CD14-positive monocyte (primary cell): ENCODE measurements at regions not wholly inside any gene's neighbourhood (a gene's known extent, or its start where the extent isn't known, plus 50 kb on each side); places are given as distances from the start of the nearest gene placed in this dataset.

Source experiments
- DNase-seq, 3 donors: peaks; one replicate each; pipeline ENCODE4 v3.0.0-alpha.2; 2011 to 2022
- H2AFZ ChIP-seq: 2 replicates; pipeline ENCODE4 v1.6.0; 2012; ENCODE audit warnings: mild to moderate bottlenecking, low read depth, low read length, inconsistent platforms; ENCODE audit not compliant: insufficient read depth, poor library complexity, severe bottlenecking
- H3K27ac ChIP-seq, 2 donors: 1 replicate in 1 of 2; 2 replicates in 1 of 2; pipeline ENCODE4 v1.5.1; 2012 to 2013; ENCODE audit warnings: low read length in 2 of 2, control low read depth in 1 of 2, inconsistent platforms in 1 of 2, low read depth in 1 of 2, mild to moderate bottlenecking in 1 of 2
- H3K27me3 ChIP-seq, 2 donors: one replicate each; pipeline versions ENCODE4 v1.6.0 to v1.6.1; 2011 to 2013; ENCODE audit warnings: low read length in 2 of 2; ENCODE audit not compliant: control insufficient read depth in 2 of 2, insufficient read depth in 2 of 2
- H3K36me3 ChIP-seq, 2 donors: replicated peaks in 1 of 2; 1 replicate in 1 of 2; 2 replicates in 1 of 2; pipeline versions ENCODE4 v1.5.1 to v1.6.1; 2012 to 2013; ENCODE audit warnings: low read length in 2 of 2, control low read depth in 1 of 2, inconsistent platforms in 1 of 2, mild to moderate bottlenecking in 1 of 2; ENCODE audit not compliant: insufficient read depth in 2 of 2, control insufficient read depth in 1 of 2
- H3K4me1 ChIP-seq, 2 donors: 1 replicate in 1 of 2; 2 replicates in 1 of 2; pipeline versions ENCODE4 v1.5.1 to v1.6.1; 2012 to 2013; ENCODE audit warnings: low read length in 2 of 2, control low read depth in 1 of 2, inconsistent platforms in 1 of 2, mild to moderate bottlenecking in 1 of 2, moderate library complexity in 1 of 2; ENCODE audit not compliant: insufficient read depth in 2 of 2, control insufficient read depth in 1 of 2
- H3K4me2 ChIP-seq: replicated peaks from 2 replicates; pipeline ENCODE3; 2012; ENCODE audit warnings: low read length, moderate library complexity, mild to moderate bottlenecking; ENCODE audit not compliant: poor library complexity, severe bottlenecking; ENCODE audit errors: extremely low read depth
- H3K4me3 ChIP-seq, 3 experiments: fragments of 200-600 bp in 1 of 3; sonication (generic) in 1 of 3; replicated peaks in 1 of 3; 1 replicate in 2 of 3; 2 replicates in 1 of 3; pipeline ENCODE4 v1.5.1; 2011 to 2013; ENCODE audit warnings: low read length in 3 of 3, mild to moderate bottlenecking in 3 of 3, control low read depth in 2 of 3, low read depth in 2 of 3, inconsistent platforms in 1 of 3, moderate library complexity in 1 of 3
- H3K79me2 ChIP-seq: 2 replicates; pipeline ENCODE4 v1.6.0; 2012; ENCODE audit warnings: mild to moderate bottlenecking, control low read depth, inconsistent platforms, low read length, moderate library complexity; ENCODE audit not compliant: insufficient read depth
- H3K9ac ChIP-seq: 2 replicates; pipeline ENCODE4 v1.6.0; 2017; ENCODE audit warnings: low read length, mild to moderate bottlenecking; ENCODE audit not compliant: insufficient read depth, poor library complexity, severe bottlenecking
- H3K9me3 ChIP-seq, 2 donors: replicated peaks in 1 of 2; 1 replicate in 1 of 2; 2 replicates in 1 of 2; pipeline versions ENCODE4 v1.5.1 to v1.6.1; 2012 to 2013; ENCODE audit warnings: low read length in 2 of 2, control low read depth in 1 of 2; ENCODE audit not compliant: control insufficient read depth in 1 of 2, insufficient read depth in 1 of 2
- H4K20me1 ChIP-seq: 2 replicates; pipeline ENCODE4 v1.6.0; 2012; ENCODE audit warnings: mild to moderate bottlenecking, low read length, control low read depth, moderate library complexity; ENCODE audit not compliant: insufficient read depth
- H3K27ac Mint-ChIP-seq, 7 donors: one replicate each; pipeline ENCODE4 v1.8.0; 2020; ENCODE audit warnings: mild to moderate bottlenecking in 7 of 7, mixed read lengths in 7 of 7, moderate library complexity in 6 of 7, inconsistent platforms in 2 of 7
- H3K27me3 Mint-ChIP-seq, 3 donors: one replicate each; pipeline ENCODE4 v1.8.0; 2021 to 2022; ENCODE audit warnings: low read depth in 3 of 3, mild to moderate bottlenecking in 3 of 3, mixed read lengths in 3 of 3, moderate library complexity in 3 of 3, inconsistent platforms in 1 of 3
- H3K36me3 Mint-ChIP-seq, 2 donors: one replicate each; pipeline ENCODE4 v1.8.0; 2020; ENCODE audit warnings: mixed read lengths in 2 of 2, inconsistent platforms in 1 of 2, mild to moderate bottlenecking in 1 of 2
- H3K4me1 Mint-ChIP-seq: one replicate; pipeline ENCODE4 v1.8.0; 2020; ENCODE audit warnings: mild to moderate bottlenecking, mixed read lengths
- H3K4me3 Mint-ChIP-seq, 2 donors: one replicate each; pipeline ENCODE4 v1.8.0; 2020; ENCODE audit warnings: mild to moderate bottlenecking in 2 of 2, mixed read lengths in 2 of 2, moderate library complexity in 1 of 2
- H3K9me3 Mint-ChIP-seq, 7 donors: one replicate each; pipeline ENCODE4 v1.8.0; 2020 to 2022; ENCODE audit warnings: mixed read lengths in 7 of 7, mild to moderate bottlenecking in 6 of 7, moderate library complexity in 6 of 7, inconsistent platforms in 2 of 7
- CTCF ChIP-seq: fragments of 200-600 bp; IDR thresholded peaks from one replicate; pipeline ENCODE4 v1.8.0; 2022; ENCODE audit warnings: antibody characterized with exemption, mild to moderate bottlenecking
- WGBS: methylation state at CpG from one replicate; pipeline ENCODE4 v1.1.5; 2013; ENCODE audit warnings: missing lambda C conversion rate; ENCODE audit not compliant: insufficient coverage; 5-methylcytosine and 5-hydroxymethylcytosine counted together
- intact Hi-C, 2 donors: fragments of 100-400 bp; cut with micrococcal nuclease; formaldehyde crosslinking; loops; one replicate each; pipeline versions ENCODE4 v1.15.0 to v1.15.1; 2023

- TF ChIP-seq CTCF: no peak
- Histone ChIP-seq H3K27me3 (no peaks in the 10 kb centered on the region), H3K36me3 (no peaks in the 10 kb centered on the region), H4K20me1 (no peaks in the 10 kb centered on the region), H3K9me3 (peaks cover 0 to 15% of the 10 kb centered on the region in 2 donors), H3K9ac (no peak overlapping the region), H3K4me2 (no peak overlapping the region), H3K27ac (no peak overlapping the region), H3K4me3 (no peak overlapping the region), H3K79me2 (no peaks in the 10 kb centered on the region), H3K4me1 (no peaks in the 10 kb centered on the region), H2AFZ (no peak overlapping the region)
- H3K4me3 Mint-ChIP-seq: no peak overlapping the region
- no peak overlapping the region for H3K27ac Mint-ChIP-seq
- no peaks in the 10 kb centered on the region for H3K4me1 Mint-ChIP-seq
- DNase-seq: no peak
- no peaks in the 10 kb centered on the region for H3K36me3 Mint-ChIP-seq
- H3K27me3 Mint-ChIP-seq: no peaks in the 10 kb centered on the region
- peaks cover 0 to 13% (median 4%) of the 10 kb centered on the region in 7 donors for H3K9me3 Mint-ChIP-seq
- 87% methylated on average over 4 of the region's 6 CpGs for WGBS
- intact Hi-C loops: no loop called here
Measured at GRCh38 chr16:52004343-52004742, 542.6 kb downstream of the TOX3 start.

- 75% methylated on average over 5 of the region's 6 CpGs for WGBS
- no peak for DNase-seq
- peaks cover 0 to 15% of the 10 kb centered on the region in 2 donors for H3K9me3 ChIP-seq
- no peaks in the 10 kb centered on the region for H3K27me3 ChIP-seq
- H3K9ac ChIP-seq: no peak overlapping the region
- TF ChIP-seq CTCF: no peak
- no peaks in the 10 kb centered on the region for H3K36me3 Mint-ChIP-seq
- H3K27ac Mint-ChIP-seq: no peak overlapping the region
- H3K27me3 Mint-ChIP-seq: no peaks in the 10 kb centered on the region
- H3K4me2 ChIP-seq: no peak overlapping the region
- intact Hi-C loops: no loop called here
- H2AFZ ChIP-seq: no peak overlapping the region
- H3K79me2 ChIP-seq: no peaks in the 10 kb centered on the region
- H4K20me1 ChIP-seq: no peaks in the 10 kb centered on the region
- no peaks in the 10 kb centered on the region for H3K4me1 ChIP-seq
- no peak overlapping the region for H3K4me3 ChIP-seq
- no peaks in the 10 kb centered on the region for H3K36me3 ChIP-seq
- H3K9me3 Mint-ChIP-seq: peaks cover 0 to 15% (median 2%) of the 10 kb centered on the region in 7 donors
- H3K27ac ChIP-seq: no peak overlapping the region
- no peak overlapping the region for H3K4me3 Mint-ChIP-seq
- H3K4me1 Mint-ChIP-seq: no peaks in the 10 kb centered on the region
Measured at GRCh38 chr16:52002026-52002425, 544.9 kb downstream of the TOX3 start.
